HG03439 (cell line): ENCODE measurements at regions not wholly inside any gene's neighbourhood (a gene's known extent, or its start where the extent isn't known, plus 50 kb on each side); places are given as distances from the start of the nearest gene placed in this dataset.

Experiments used
- ATAC-seq: cut with Tn5 transposase; IDR thresholded peaks from one replicate; pipeline ENCODE4 v1.9.1; 2021; ENCODE audit warnings: mild to moderate bottlenecking, moderate library complexity; ENCODE audit not compliant: unreplicated experiment

- no peak for ATAC-seq
These were observed 535.6 kb downstream of the QKI start for GRCh38 chr6:163950159-163950558.

DNA sequence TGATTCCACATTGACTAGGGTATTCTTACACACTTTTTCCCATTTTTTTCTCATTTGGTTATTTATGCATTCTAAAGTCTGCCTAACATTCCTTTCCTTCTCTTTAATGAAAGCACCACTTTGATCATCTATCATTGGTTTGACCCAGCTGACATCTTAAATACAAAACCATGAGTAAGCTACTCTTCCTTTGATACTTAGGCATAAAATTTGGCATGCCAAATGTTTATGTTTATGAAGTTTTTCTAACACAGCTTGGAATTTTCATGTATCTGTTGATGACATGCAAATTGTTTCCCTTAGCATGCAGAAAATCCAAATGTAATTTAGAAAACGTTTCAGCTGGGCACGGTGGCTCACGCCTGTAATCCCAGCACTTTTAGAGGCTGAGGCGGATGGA is 534.9 kb downstream of the QKI start:
- no peak for ATAC-seq

- ATAC-seq = no peak
These were observed 533.7 kb downstream of the QKI start for GRCh38 chr6:163948250-163948649.

DNA sequence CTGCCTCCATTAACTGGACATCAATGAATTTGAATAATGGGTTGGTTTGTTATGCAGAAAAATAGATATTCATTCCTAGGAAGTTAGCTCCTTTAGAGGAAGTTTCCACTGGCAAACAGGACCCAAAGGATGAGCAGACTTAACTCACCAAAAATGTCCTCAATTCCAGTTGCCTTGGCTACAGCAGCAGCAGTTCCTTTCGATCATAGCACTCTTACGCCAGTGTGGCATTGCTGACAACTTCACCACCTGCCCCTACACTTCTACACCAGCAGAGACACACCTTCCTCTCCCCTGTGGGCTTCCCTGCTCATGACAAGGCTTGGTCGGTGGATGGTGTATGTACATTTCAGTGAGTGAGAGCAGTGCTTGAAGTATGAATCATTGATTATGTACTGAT is 532.8 kb downstream of the QKI start:
- ATAC-seq = no peak

DNA sequence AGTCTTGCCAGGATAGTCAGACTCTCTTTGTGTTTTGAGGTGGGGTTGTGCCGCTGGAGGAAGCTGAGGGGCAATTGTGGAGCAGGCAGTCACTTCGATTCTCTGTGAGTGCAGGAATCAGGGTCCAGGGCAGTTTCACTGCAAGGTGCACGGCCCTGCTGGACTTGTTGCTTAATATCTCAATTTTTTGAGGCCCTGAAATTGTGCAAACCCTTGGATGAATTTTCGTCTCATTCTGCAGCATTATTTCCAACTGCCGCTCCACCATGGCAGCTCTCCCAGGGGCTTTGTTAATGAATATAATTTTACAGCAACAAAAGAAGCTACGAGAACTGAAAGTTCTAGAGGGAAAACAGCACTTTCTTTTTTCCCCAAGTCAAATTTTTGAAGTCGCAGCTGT is 531.9 kb downstream of the QKI start:
- no peak for ATAC-seq

DNA sequence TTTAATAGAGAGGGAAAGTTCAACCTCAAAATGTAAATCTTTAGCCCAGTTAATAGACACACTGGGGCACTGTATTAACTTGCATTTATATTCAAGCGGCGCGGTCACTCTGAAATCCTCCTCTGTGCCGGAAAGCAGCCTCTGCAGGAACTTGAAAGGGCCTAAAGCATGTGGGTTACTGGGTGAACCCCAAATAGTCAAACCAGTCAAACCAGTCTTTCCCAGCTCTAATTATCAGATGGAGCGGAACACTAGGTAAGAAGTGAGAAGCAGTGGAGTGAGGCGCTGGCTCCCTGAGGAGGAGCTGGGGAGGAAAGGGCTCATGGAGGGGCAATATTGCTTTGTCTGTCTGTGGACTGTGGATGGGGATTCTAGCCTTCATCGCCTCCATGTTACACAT is 531.3 kb downstream of the QKI start:
- no peak for ATAC-seq

DNA sequence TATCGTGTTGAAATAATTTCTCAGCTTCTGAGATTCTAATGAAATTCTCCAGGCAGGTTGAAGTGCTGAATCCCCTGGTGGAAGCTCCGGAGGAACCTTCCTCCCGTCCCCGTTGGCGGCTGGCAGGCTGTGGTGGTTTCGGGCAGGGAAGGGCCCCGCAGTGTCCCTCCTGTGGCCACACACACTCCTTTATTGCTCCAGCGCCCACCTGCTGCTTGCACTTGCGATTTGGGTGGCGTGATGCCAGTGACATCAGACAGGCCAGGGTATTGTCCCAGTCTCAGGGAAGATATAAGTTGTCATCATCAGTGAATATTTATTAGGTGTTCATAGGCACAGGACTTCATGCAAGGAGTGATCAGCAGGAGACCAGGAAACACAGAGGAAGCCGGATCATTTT is 530.4 kb downstream of the QKI start:
- ATAC-seq = no peak

GRCh38 chr6:163943607-163944385 is 529.3 kb downstream of the QKI start:
- no peak for ATAC-seq

DNA sequence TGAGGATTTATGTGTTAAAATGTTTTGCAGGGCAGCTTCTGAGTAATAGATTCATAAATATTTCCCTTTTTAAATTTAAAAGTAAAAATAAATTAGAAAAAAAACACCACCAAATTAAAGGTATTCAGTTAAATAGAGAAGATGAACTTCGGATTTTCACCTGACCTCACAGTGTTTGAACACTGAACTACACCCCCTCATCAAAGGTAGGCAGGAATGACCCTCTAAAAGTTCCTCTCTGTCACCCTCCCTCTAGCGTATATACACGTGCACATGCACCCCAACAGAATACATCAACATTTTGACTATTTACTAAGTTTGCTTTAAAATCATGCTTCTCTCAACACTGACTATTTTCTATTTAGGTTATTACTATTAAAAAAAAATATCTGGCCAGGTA is 528.3 kb downstream of the QKI start:
- no peak for ATAC-seq

- no peak for ATAC-seq
These were observed 527.1 kb downstream of the QKI start for GRCh38 chr6:163941624-163941976.

GRCh38 chr6:163940705-163941623 is 526.4 kb downstream of the QKI start:
- no peak for ATAC-seq

DNA sequence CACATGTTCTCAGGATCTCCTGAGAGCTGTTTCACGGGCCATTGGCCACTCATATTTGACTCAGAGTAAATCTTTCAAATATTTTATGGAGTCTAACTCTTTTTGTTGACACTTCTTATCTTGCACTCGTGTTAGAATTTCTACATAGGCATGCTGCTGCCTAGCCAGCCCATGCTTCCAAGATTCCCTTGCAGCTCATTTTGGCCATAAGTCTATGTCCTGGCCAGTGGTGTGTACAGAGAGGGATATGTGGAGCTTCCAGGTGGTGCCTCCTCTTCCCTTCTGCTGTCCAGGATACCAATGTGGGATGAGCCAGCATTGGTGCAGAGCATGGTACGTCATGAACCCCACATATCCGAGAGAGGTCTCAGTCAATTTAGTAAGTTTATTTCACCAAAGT is 522.6 kb downstream of the QKI start:
- ATAC-seq = no peak

GRCh38 chr6:163935158-163935762 is 520.7 kb downstream of the QKI start:
- no peak for ATAC-seq

- no peak for ATAC-seq
These were observed 515.5 kb downstream of the QKI start for GRCh38 chr6:163930012-163930411.

DNA sequence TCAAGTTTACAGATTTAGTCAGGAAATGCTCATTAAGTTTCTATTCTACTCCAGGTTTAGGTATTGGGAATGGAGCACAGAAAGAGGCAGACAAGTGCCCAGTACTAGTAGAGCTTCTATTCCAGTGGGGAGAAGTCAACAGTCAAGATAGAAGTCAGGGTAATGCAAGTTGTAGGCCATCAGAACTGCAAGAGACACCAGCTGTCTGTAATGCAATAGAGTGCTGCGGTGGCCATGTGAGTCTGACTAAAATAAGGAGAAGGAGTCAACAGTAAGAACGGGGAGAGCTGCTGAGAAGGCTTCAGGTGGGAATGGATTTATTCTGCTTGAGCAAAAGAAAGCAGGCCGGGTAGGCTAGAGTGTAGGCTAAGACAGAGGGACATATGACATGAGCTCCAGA is 515.0 kb downstream of the QKI start:
- ATAC-seq = no peak

GRCh38 chr6:163926642-163927041 is 512.1 kb downstream of the QKI start:
- ATAC-seq = no peak

GRCh38 chr6:163925839-163926238 is 511.3 kb downstream of the QKI start:
- ATAC-seq = no peak

- no peak for ATAC-seq
These were observed 509.3 kb downstream of the QKI start for GRCh38 chr6:163923658-163924411.

- no peak for ATAC-seq
These were observed 508.0 kb downstream of the QKI start for GRCh38 chr6:163922562-163922961.

- ATAC-seq = no peak
These were observed 505.1 kb downstream of the QKI start for GRCh38 chr6:163919652-163920051.
